ENCODE measurements at regions not wholly inside any gene's neighbourhood (a gene's known extent, or its start where the extent isn't known, plus 50 kb on each side); places are given as distances from the start of the nearest gene placed in this dataset.
A peak's percentile ranks its signal among the peaks of the same experiment; 100 is the strongest.

DNA sequence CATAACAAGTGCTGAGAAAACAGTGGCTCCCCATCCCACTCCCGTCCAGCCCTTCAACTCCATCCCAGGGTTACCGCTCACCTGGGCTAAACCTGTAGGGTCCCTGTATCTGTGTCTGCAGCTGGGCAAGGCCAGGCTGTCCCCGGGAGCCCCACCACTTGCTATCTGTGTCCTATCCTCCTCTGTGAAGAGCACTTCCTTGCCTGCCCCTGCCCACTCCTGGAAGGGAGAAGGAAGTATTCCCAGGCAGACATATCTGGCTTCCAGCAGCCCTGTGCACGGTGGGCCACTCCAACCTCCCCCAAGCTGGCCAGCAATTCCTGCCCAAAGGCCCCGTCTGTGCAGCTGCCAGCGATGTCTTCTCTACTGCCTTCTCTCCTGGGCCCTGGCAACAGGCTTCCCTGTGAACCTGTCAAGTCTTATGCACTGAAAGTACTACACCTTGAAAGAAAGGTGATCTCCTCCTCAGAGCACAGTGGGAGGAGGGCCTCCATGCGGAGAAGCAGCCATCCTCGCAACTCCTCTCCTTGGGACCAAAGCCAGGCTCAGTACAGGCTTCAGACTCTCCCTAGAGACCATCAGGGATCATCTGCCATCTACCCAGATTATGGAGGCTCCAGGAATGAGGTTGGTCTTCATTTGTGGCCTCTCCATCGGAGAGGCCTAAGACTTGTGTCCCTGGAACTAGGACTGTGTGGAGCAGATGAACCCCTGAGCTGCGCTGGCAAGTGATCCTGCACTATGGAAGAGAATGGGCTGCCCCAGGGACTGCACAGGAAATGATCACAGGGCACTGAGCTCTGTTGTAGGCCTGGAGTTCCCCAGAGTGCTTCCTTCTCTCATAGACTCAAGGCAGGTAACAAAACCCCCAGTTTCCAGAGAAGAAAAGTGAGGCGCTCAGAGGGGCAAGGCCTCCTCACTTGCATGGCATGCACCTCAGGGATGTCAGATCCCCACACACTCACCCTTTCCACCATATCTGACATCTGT is 663.6 kb downstream of the BCL11B start:
- Histone ChIP-seq H3K9me3 (ENCODE audit: control insufficient read depth, insufficient read depth, low read length) (no peaks in the 10 kb centered on the region), H3K4me1 (ENCODE audit: control insufficient read depth, insufficient read depth, low read length) (no peaks in the 10 kb centered on the region), H3K4me3 (ENCODE audit: low read depth, low read length) (no peak overlapping the region), H3K27me3 (ENCODE audit: control insufficient read depth, insufficient read depth, low read length) (no peaks in the 10 kb centered on the region), H3K27ac (ENCODE audit: low read depth, low read length) (no peak overlapping the region), H3K36me3 (ENCODE audit: control insufficient read depth, insufficient read depth, low read length) (no peaks in the 10 kb centered on the region)
- no peak for DNase-seq (ENCODE audit: low read depth in 4 of 6, low spot score in 6 of 6)
- WGBS (ENCODE audit: insufficient coverage): 92% methylated on average over 10 of the region's 11 CpGs

DNA sequence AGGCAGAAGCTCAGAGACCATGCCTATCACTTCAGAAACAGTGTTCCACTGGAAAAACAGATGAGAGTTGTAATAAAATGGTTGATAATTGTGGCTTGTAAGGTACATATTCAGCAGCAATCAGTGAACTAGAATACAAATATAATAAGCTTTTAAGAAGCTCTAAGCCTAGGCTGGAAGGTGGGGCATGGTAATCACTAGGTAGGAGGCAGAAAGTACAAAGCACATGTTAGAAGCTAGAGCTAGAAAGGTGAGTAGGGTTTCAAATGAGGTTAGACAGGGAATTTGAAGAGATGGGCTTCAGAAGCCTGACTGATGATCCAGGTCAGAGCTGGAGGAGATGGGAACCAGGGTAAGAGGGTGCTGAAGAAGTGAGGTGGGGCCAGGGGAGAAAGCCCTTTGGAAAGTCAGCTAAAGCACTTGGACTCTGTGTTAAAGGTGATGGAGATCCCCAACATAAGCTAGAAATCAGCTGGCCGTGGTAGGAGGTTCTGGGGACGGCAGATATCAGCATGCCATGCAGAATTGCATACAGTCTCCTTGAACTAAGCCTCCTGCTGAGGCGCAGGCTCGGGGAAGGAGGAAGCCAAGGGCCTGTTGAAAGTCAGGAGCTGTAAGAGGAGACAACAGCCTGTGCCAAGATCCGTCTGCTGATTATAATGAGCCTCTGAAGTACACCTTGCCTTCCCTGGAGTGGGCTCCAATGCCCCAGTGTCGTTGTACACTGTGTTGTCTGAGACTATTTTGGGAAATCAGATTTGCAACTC is 659.4 kb downstream of the BCL11B start:
- no peak for DNase-seq (ENCODE audit: low read depth in 4 of 6, low spot score in 6 of 6)

DNA sequence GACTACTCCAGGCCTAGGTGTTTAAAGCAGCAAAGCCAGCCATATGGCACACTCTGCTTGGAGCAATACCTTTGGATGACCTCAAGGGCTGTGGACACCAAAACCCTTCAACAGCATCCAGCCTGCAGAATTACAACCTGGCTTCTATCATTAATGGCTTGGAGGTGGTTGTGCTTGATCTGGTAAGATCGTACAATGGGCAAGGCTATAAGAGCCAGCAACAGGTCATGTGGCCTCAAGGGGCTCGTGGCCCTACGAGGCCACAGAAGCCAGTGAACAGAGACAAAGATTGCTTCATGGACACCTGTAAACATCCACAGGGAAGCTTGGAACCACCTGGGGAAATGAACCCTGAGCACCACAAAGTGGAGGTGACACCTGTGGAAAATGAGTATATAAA is 657.3 kb downstream of the BCL11B start:
- Histone ChIP-seq H3K4me1 (ENCODE audit: control insufficient read depth, insufficient read depth, low read length) (no peaks in the 10 kb centered on the region), H3K36me3 (ENCODE audit: control insufficient read depth, insufficient read depth, low read length) (no peaks in the 10 kb centered on the region), H3K27ac (ENCODE audit: low read depth, low read length) (no peak overlapping the region), H3K27me3 (ENCODE audit: control insufficient read depth, insufficient read depth, low read length) (no peaks in the 10 kb centered on the region), H3K4me3 (ENCODE audit: low read depth, low read length) (no peak overlapping the region), H3K9me3 (ENCODE audit: control insufficient read depth, insufficient read depth, low read length) (no peaks in the 10 kb centered on the region)
- DNase-seq (ENCODE audit: low read depth in 4 of 6, low spot score in 6 of 6): no peak
- WGBS (ENCODE audit: insufficient coverage): 97% methylated on average over 3 of the region's 3 CpGs

More for the DNA sequence above, 659.4 kb downstream of the BCL11B start:
- no peak overlapping the region for H3K27ac ChIP-seq (ENCODE audit: low read depth, low read length)
- no peaks in the 10 kb centered on the region for H3K4me1 ChIP-seq (ENCODE audit: control insufficient read depth, insufficient read depth, low read length)
- WGBS (ENCODE audit: insufficient coverage): 67% methylated on average over 6 of the region's 6 CpGs
- H3K4me3 ChIP-seq (ENCODE audit: low read depth, low read length): no peak overlapping the region
- H3K9me3 ChIP-seq (ENCODE audit: control insufficient read depth, insufficient read depth, low read length): no peaks in the 10 kb centered on the region
- no peaks in the 10 kb centered on the region for H3K27me3 ChIP-seq (ENCODE audit: control insufficient read depth, insufficient read depth, low read length)
- H3K36me3 ChIP-seq (ENCODE audit: control insufficient read depth, insufficient read depth, low read length): no peaks in the 10 kb centered on the region

DNA sequence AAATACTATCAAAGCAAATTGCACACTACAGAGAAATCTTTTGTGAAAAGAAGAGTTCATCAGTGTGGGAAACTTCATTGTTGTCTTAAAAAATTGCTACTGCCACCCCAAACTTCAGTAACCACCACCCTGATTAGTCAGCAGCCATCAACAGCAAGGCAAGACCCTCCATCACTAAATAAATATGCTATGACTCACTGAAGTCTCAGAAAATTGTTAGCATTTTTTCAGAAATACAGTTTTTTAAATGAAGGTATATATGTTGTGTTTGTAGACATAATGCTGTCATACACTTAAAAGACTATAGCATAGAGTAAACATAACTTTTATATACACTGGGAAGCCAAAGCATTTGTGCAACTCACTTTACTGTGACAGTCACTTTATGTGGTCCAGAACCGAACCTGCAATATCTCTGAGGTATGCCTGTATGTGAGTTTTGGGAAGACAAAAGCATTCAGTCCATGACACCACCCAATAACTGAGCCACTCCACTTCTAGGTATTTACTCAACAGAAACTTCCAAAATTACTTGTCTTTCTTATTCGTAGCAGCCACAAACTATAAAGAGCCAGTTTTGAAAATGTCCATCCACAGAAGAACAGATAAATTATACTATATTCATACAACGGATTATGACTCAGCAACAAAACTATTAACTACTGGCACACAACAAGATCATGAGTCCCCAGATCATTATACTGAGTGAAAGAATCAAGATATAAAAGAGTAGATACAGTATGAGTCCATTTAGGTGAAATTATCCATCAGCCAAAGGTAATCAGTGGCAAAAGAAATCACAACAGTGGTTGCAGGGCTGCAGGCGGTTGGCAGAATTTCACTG is 649.6 kb downstream of the BCL11B start:
- Histone ChIP-seq H3K27ac (ENCODE audit: low read depth, low read length) (no peak overlapping the region), H3K4me3 (ENCODE audit: low read depth, low read length) (no peak overlapping the region), H3K4me1 (ENCODE audit: control insufficient read depth, insufficient read depth, low read length) (no peaks in the 10 kb centered on the region), H3K36me3 (ENCODE audit: control insufficient read depth, insufficient read depth, low read length) (no peaks in the 10 kb centered on the region), H3K9me3 (ENCODE audit: control insufficient read depth, insufficient read depth, low read length) (no peaks in the 10 kb centered on the region), H3K27me3 (ENCODE audit: control insufficient read depth, insufficient read depth, low read length) (no peaks in the 10 kb centered on the region)
- WGBS (ENCODE audit: insufficient coverage): 100% methylated on average over 1 of the region's 4 CpGs
- DNase-seq (ENCODE audit: low read depth in 4 of 6, low spot score in 6 of 6): no peak

DNA sequence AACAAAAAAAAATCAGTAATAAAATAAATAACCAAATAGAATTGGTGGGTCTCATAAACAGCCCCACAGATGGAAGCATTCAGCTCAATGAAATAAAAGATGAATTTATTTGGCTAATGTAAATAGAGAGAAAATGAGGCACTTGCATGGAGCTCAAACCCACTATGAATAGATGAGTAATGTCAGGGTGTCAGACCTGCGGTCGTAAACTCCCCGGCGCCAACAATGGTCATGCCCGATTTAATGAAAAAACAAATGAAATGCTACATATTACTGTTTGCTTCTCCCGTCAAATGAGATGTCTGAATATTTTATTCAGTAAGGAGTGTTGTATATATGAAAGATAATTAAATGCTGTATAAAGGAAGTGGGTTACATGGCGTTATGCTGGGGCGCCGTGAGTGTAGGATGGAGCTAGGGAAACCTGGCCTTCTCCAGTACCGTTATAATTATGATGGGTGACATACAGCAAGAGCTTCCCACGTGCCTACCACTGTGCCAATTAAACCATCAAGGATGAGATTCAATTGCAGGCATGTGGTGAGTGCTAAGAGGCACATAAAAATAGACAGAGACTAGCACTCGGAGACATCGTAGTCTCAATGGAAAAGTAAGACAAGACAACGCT is 648.1 kb downstream of the BCL11B start:
- peak in 1 of 6 donors; percentile 46 for DNase-seq (ENCODE audit: low read depth in 4 of 6, low spot score in 6 of 6)
- 53% methylated on average over 3 of the region's 14 CpGs for WGBS (ENCODE audit: insufficient coverage)
- no peak overlapping the region for H3K4me3 ChIP-seq (ENCODE audit: low read depth, low read length)

DNA sequence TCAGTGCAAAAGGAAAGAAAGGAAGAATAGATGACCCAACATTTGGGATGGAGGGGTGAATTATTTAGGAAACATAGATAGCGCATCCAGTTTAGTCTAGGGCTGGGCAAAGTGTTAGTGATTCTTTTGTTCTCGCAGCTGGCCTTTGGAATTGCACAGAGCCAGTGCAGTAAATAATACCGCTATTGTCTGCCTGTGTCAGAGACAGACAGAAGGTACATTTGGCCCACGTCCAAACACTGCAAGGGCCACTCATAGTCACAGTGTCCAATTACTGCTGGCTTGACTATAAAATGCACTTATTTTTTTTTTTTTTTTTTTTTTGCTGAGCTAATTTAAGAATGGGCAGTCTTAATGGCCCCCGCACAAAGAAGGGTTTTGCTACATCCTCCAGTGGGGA is 638.6 kb downstream of the BCL11B start:
- Histone ChIP-seq H3K9me3 (ENCODE audit: control insufficient read depth, insufficient read depth, low read length) (peaks cover 1% of the 10 kb centered on the region), H3K27ac (ENCODE audit: low read depth, low read length) (no peak overlapping the region), H3K27me3 (ENCODE audit: control insufficient read depth, insufficient read depth, low read length) (no peaks in the 10 kb centered on the region), H3K36me3 (ENCODE audit: control insufficient read depth, insufficient read depth, low read length) (no peaks in the 10 kb centered on the region), H3K4me3 (ENCODE audit: low read depth, low read length) (no peak overlapping the region), H3K4me1 (ENCODE audit: control insufficient read depth, insufficient read depth, low read length) (no peaks in the 10 kb centered on the region)
- DNase-seq (ENCODE audit: low read depth in 4 of 6, low spot score in 6 of 6): peak in 5 of 6 donors; percentile 33 to 83 (median 42)
- 32% methylated on average over 3 of the region's 5 CpGs for WGBS (ENCODE audit: insufficient coverage)

More for the DNA sequence above, 648.1 kb downstream of the BCL11B start:
- Histone ChIP-seq H3K9me3 (ENCODE audit: control insufficient read depth, insufficient read depth, low read length) (peaks cover 2% of the 10 kb centered on the region), H3K36me3 (ENCODE audit: control insufficient read depth, insufficient read depth, low read length) (no peaks in the 10 kb centered on the region), H3K27ac (ENCODE audit: low read depth, low read length) (no peak overlapping the region), H3K4me1 (ENCODE audit: control insufficient read depth, insufficient read depth, low read length) (no peaks in the 10 kb centered on the region), H3K27me3 (ENCODE audit: control insufficient read depth, insufficient read depth, low read length) (no peaks in the 10 kb centered on the region)

DNA sequence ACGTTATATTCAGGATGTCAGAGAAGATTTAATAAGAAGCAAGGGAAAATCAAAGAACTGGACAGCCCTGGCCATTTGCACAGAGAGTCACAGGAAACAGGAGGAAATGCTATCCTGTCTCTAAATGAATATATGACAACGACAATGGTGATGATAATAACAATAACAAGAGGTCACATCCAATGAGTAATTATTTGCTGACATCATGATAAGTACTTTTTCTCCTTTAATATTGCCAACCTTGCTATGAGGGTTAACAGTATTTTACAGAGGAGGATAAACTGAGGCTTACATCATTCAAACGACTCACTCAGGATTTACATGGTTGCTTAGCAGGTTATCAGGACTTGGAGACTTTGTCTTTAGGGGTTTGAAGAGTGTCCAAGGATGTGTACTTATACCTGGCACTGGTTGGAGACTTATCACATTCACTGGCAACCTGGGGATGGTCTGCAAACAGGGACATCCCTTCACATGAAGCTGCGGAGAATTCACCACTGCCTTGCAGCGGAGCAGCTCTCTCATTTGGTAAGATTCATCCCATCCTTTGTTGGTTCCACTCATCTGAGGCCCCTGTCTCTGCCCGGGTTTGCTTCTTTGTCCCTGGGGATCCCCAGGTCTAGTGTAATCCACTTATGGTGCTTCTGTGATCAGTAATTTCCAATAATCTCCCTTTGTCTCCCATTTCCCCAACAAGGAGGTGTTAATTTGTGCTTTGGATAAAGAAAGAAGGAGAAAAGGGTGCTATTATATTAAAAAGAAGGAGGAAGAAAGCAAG is 637.8 kb downstream of the BCL11B start:
- no peaks in the 10 kb centered on the region for H3K27me3 ChIP-seq (ENCODE audit: control insufficient read depth, insufficient read depth, low read length)
- H3K9me3 ChIP-seq (ENCODE audit: control insufficient read depth, insufficient read depth, low read length): no peaks in the 10 kb centered on the region
- H3K27ac ChIP-seq (ENCODE audit: low read depth, low read length): no peak overlapping the region
- DNase-seq (ENCODE audit: low read depth in 4 of 6, low spot score in 6 of 6): no peak
- no peak overlapping the region for H3K4me3 ChIP-seq (ENCODE audit: low read depth, low read length)
- 76% methylated on average over 3 of the region's 6 CpGs for WGBS (ENCODE audit: insufficient coverage)
- no peaks in the 10 kb centered on the region for H3K4me1 ChIP-seq (ENCODE audit: control insufficient read depth, insufficient read depth, low read length)
- H3K36me3 ChIP-seq (ENCODE audit: control insufficient read depth, insufficient read depth, low read length): no peaks in the 10 kb centered on the region

DNA sequence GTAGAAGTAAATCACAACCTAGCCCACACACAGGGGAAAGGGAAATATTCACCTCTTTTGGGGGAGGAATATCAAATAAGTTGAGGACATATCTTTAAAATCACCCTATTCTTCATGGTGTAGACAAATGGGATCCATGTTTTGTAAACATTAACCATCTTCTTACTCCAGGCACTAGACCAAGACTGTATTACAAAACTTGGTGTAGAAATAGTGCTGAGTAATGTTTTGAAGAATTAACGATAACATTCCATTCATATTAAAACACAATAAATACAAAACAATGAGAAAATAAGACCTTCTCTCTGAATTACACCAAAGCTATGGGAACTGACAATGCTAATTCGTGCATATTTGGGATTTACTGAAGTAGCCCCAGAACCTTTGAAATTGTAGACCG is 633.6 kb downstream of the BCL11B start:
- WGBS (ENCODE audit: insufficient coverage): no CpG with 5 or more reads among the region's 3 CpGs
- H3K27me3 ChIP-seq (ENCODE audit: control insufficient read depth, insufficient read depth, low read length): no peaks in the 10 kb centered on the region

More for the DNA sequence above, 633.6 kb downstream of the BCL11B start:
- H3K36me3 ChIP-seq (ENCODE audit: control insufficient read depth, insufficient read depth, low read length): no peaks in the 10 kb centered on the region
- H3K9me3 ChIP-seq (ENCODE audit: control insufficient read depth, insufficient read depth, low read length): no peaks in the 10 kb centered on the region
- no peak overlapping the region for H3K4me3 ChIP-seq (ENCODE audit: low read depth, low read length)
- no peaks in the 10 kb centered on the region for H3K4me1 ChIP-seq (ENCODE audit: control insufficient read depth, insufficient read depth, low read length)
- no peak overlapping the region for H3K27ac ChIP-seq (ENCODE audit: low read depth, low read length)
- no peak for DNase-seq (ENCODE audit: low read depth in 4 of 6, low spot score in 6 of 6)

Measured in spinal cord (tissue), 9 donors.